Mesothelial cell of epicardium (in vitro differentiated cells): ENCODE measurements at regions not wholly inside any gene's neighbourhood (a gene's known extent, or its start where the extent isn't known, plus 50 kb on each side); places are given as distances from the start of the nearest gene placed in this dataset.
"Not testable (repeated sequence)": the region's sequence is repeated elsewhere in the genome, so short reads cannot be mapped to it uniquely, and the experiment has no call there.

Experiments used
- DNase-seq, 2 experiments: peaks; one replicate each; pipeline ENCODE4 v3.0.0; 2021; ENCODE audit warnings: low spot score in 2 of 2; ENCODE audit not compliant: unreplicated experiment in 2 of 2
- H3K27ac Mint-ChIP-seq: 2 replicates; pipeline ENCODE4 v1.8.0; 2021; ENCODE audit warnings: mixed read lengths
- H3K27me3 Mint-ChIP-seq: 2 replicates; pipeline ENCODE4 v1.8.0; 2021; ENCODE audit warnings: low read depth, mixed read lengths
- H3K36me3 Mint-ChIP-seq: 2 replicates; pipeline ENCODE4 v1.8.0; 2021; ENCODE audit warnings: mixed read lengths
- H3K4me1 Mint-ChIP-seq: 2 replicates; pipeline ENCODE4 v1.8.0; 2021; ENCODE audit warnings: mixed read lengths
- H3K4me3 Mint-ChIP-seq: 2 replicates; pipeline ENCODE4 v1.8.0; 2021; ENCODE audit warnings: mild to moderate bottlenecking, moderate library complexity, mixed read lengths
- H3K9me3 Mint-ChIP-seq: 2 replicates; pipeline ENCODE4 v1.8.0; 2021; ENCODE audit warnings: mixed read lengths
- CTCF ChIP-seq: fragments of 200-600 bp; sonication (generic); IDR thresholded peaks from one replicate; pipeline ENCODE4 v1.5.0; 2021; ENCODE audit warnings: antibody characterized with exemption; ENCODE audit not compliant: unreplicated experiment

GRCh38 chr7:13757841-13758240 lies 231.6 kb downstream of the ETV1 start:
- Mint-ChIP-seq H3K36me3 (no peaks in the 10 kb centered on the region), H3K27me3 (no peaks in the 10 kb centered on the region), H3K27ac (no peak overlapping the region), H3K4me1 (no peaks in the 10 kb centered on the region), H3K4me3 (no peak overlapping the region), H3K9me3 (peaks cover 5% of the 10 kb centered on the region)
- no peak for TF ChIP-seq CTCF
- DNase-seq = no peak

- not testable (repeated sequence) for H3K27me3 Mint-ChIP-seq, H3K4me3 Mint-ChIP-seq, H3K4me1 Mint-ChIP-seq, DNase-seq, H3K36me3 Mint-ChIP-seq, H3K27ac Mint-ChIP-seq
- peaks cover 16% of the 10 kb centered on the region for H3K9me3 Mint-ChIP-seq
Measured at GRCh38 chr7:13765853-13766252, 223.6 kb downstream of the ETV1 start.

- no peak overlapping the region for H3K27ac Mint-ChIP-seq
- DNase-seq = no peak
- no peak overlapping the region for H3K4me3 Mint-ChIP-seq
- peaks cover 3% of the 10 kb centered on the region for H3K36me3 Mint-ChIP-seq
- TF ChIP-seq CTCF = no peak
- H3K27me3 Mint-ChIP-seq = no peaks in the 10 kb centered on the region
- no peaks in the 10 kb centered on the region for H3K4me1 Mint-ChIP-seq
- H3K9me3 Mint-ChIP-seq = peaks cover 6% of the 10 kb centered on the region
Measured at GRCh38 chr7:13770305-13770704, 219.2 kb downstream of the ETV1 start.

- H3K4me1 Mint-ChIP-seq = no peaks in the 10 kb centered on the region
- no peaks in the 10 kb centered on the region for H3K27me3 Mint-ChIP-seq
- no peak overlapping the region for H3K4me3 Mint-ChIP-seq
- TF ChIP-seq CTCF = no peak
- DNase-seq = no peak
- no peaks in the 10 kb centered on the region for H3K36me3 Mint-ChIP-seq
- no peak overlapping the region for H3K27ac Mint-ChIP-seq
- no peaks in the 10 kb centered on the region for H3K9me3 Mint-ChIP-seq
Measured at GRCh38 chr7:13774976-13775375, 214.5 kb downstream of the ETV1 start.

GRCh38 chr7:13777242-13777641 lies 212.2 kb downstream of the ETV1 start:
- no peak for TF ChIP-seq CTCF
- H3K4me1 Mint-ChIP-seq = no peaks in the 10 kb centered on the region
- no peak overlapping the region for H3K4me3 Mint-ChIP-seq
- no peaks in the 10 kb centered on the region for H3K27me3 Mint-ChIP-seq
- H3K9me3 Mint-ChIP-seq = no peaks in the 10 kb centered on the region
- no peak for DNase-seq
- no peak overlapping the region for H3K27ac Mint-ChIP-seq
- H3K36me3 Mint-ChIP-seq = no peaks in the 10 kb centered on the region

- Mint-ChIP-seq H3K36me3 (no peaks in the 10 kb centered on the region), H3K27me3 (no peaks in the 10 kb centered on the region), H3K27ac (no peak overlapping the region), H3K4me1 (no peaks in the 10 kb centered on the region), H3K9me3 (no peaks in the 10 kb centered on the region), H3K4me3 (no peak overlapping the region)
- DNase-seq = no peak
- no peak for TF ChIP-seq CTCF
Measured at GRCh38 chr7:13778967-13779366, 210.5 kb downstream of the ETV1 start.
